ENCODE measurements at regions not wholly inside any gene's neighbourhood (a gene's known extent, or its start where the extent isn't known, plus 50 kb on each side); places are given as distances from the start of the nearest gene placed in this dataset.

GRCh38 chr3:69458803-69459365 is 73.0 kb upstream of the FRMD4B start:
- Histone ChIP-seq H4K20me1 (replicated peaks; ENCODE audit: control insufficient read depth, extremely low read depth, insufficient read depth, low read length) (no peaks in the 10 kb centered on the region), H3K27me3 (ENCODE audit: control insufficient read depth in 2 of 2, insufficient read depth in 2 of 2, low read length in 2 of 2) (no peaks in the 10 kb centered on the region), H3K27ac (ENCODE audit: insufficient read depth, low read depth, low read length) (no peak overlapping the region), H3K9me3 (replicated peaks; ENCODE audit: control insufficient read depth, insufficient read depth, low read length) (no peaks in the 10 kb centered on the region), H2AFZ (ENCODE audit: low read depth, low read length) (no peak overlapping the region), H3K4me1 (ENCODE audit: control insufficient read depth, extremely low read depth, insufficient read depth, low read length) (peaks cover 29% of the 10 kb centered on the region), H3K36me3 (ENCODE audit: control insufficient read depth in 2 of 2, extremely low read depth in 1 of 2, insufficient read depth in 2 of 2, low read length in 2 of 2) (no peaks in the 10 kb centered on the region), H3K4me2 (ENCODE audit: insufficient read depth, low read length) (peak overlapping the region; percentile 11), H3K79me2 (ENCODE audit: control insufficient read depth, insufficient read depth, low read length) (no peaks in the 10 kb centered on the region), H3K9me1 (replicated peaks; ENCODE audit: control insufficient read depth, extremely low read depth, insufficient read depth, low read length) (no peaks in the 10 kb centered on the region), H3K9ac (replicated peaks; ENCODE audit: extremely low read depth, insufficient read depth, low read length) (no peak overlapping the region), H3K4me3 (replicated peaks in 1 of 3; ENCODE audit: insufficient read depth in 1 of 3, low read depth in 1 of 3, low read length in 3 of 3) (no peak overlapping the region)
- FAIRE-seq (peak; percentile 96), DNase-seq (ENCODE audit: low read depth, low spot score) (peak; percentile 71)
- no peak for TF ChIP-seq POLR2A (IDR thresholded peaks at IDR 0.05; ENCODE audit: low read depth, low read length)
- peak; percentile 35 for TF ChIP-seq POLR2AphosphoS5 (IDR thresholded peaks at IDR 0.05; ENCODE audit: insufficient read depth, low read depth, low read length)
- peak; percentile 43 for TF ChIP-seq GATA2 (IDR thresholded peaks at IDR 0.05; ENCODE audit: insufficient read depth, insufficient read length, low read depth, low read length)
- peak; percentile 90 for TF ChIP-seq FOS (IDR thresholded peaks at IDR 0.05; ENCODE audit: borderline replicate concordance, insufficient read depth, low read length)
- ChIA-PET CTCF (interaction anchor here (0.7 to 1.6 kb wide), 4 partner anchors 10 to 213 kb away, joined by 3 to 4 read pairs (median 3); no protein-coding TSS in a partner anchor), POLR2A (no interaction called here)
- intact Hi-C loops (cut with micrococcal nuclease) = loop anchor here (10.0 kb wide), 2 partner anchors 336 to 486 kb away; no protein-coding TSS in a partner anchor
- BruUV-seq (replicated peaks) = no TSS peak
- dilution Hi-C loops (cut with MboI; ENCODE audit: extremely low pct_ligation_motif_present, low sequenced_read_pairs) = no loop called here

GRCh38 chr3:69456631-69457030 is 70.7 kb upstream of the FRMD4B start:
- Histone ChIP-seq H3K4me1 (ENCODE audit: control insufficient read depth, extremely low read depth, insufficient read depth, low read length) (peaks cover 14% of the 10 kb centered on the region), H3K36me3 (ENCODE audit: control insufficient read depth in 2 of 2, extremely low read depth in 1 of 2, insufficient read depth in 2 of 2, low read length in 2 of 2) (no peaks in the 10 kb centered on the region), H4K20me1 (replicated peaks; ENCODE audit: control insufficient read depth, extremely low read depth, insufficient read depth, low read length) (no peaks in the 10 kb centered on the region), H2AFZ (ENCODE audit: low read depth, low read length) (no peak overlapping the region), H3K27ac (ENCODE audit: insufficient read depth, low read depth, low read length) (no peak overlapping the region), H3K9me1 (replicated peaks; ENCODE audit: control insufficient read depth, extremely low read depth, insufficient read depth, low read length) (no peaks in the 10 kb centered on the region), H3K4me3 (replicated peaks in 1 of 3; ENCODE audit: insufficient read depth in 1 of 3, low read depth in 1 of 3, low read length in 3 of 3) (no peak overlapping the region), H3K79me2 (ENCODE audit: control insufficient read depth, insufficient read depth, low read length) (no peaks in the 10 kb centered on the region), H3K27me3 (ENCODE audit: control insufficient read depth in 2 of 2, insufficient read depth in 2 of 2, low read length in 2 of 2) (no peaks in the 10 kb centered on the region), H3K9me3 (replicated peaks; ENCODE audit: control insufficient read depth, insufficient read depth, low read length) (no peaks in the 10 kb centered on the region), H3K9ac (replicated peaks; ENCODE audit: extremely low read depth, insufficient read depth, low read length) (no peak overlapping the region), H3K4me2 (ENCODE audit: insufficient read depth, low read length) (no peak overlapping the region)
- ChIA-PET POLR2A (no interaction called here), CTCF (interaction anchor here (0.9 to 2.1 kb wide), 2 partner anchors 15 to 17 kb away, joined by 3 to 6 read pairs; no protein-coding TSS in a partner anchor)
- no peak for DNase-seq (ENCODE audit: low read depth, low spot score)
- dilution Hi-C loops (cut with MboI; ENCODE audit: extremely low pct_ligation_motif_present, low sequenced_read_pairs) = no loop called here
- intact Hi-C loops (cut with micrococcal nuclease) = loop anchor here (10.0 kb wide), 2 partner anchors 338 to 488 kb away; no protein-coding TSS in a partner anchor
- BruUV-seq (replicated peaks) = no TSS peak
- no peak for FAIRE-seq
- TF ChIP-seq POLR2A (IDR thresholded peaks at IDR 0.05; ENCODE audit: low read depth, low read length) = no peak
- TF ChIP-seq MYC (IDR thresholded peaks at IDR 0.05; ENCODE audit: low read depth, low read length) = no peak
- no peak for TF ChIP-seq FOS (IDR thresholded peaks at IDR 0.05; ENCODE audit: borderline replicate concordance, insufficient read depth, low read length)
- no peak for TF ChIP-seq EZH2 (IDR thresholded peaks at IDR 0.05; ENCODE audit: borderline replicate concordance, low read depth, low read length, severe bottlenecking)
- TF ChIP-seq CTCF (IDR thresholded peaks at IDR 0.05; ENCODE audit: extremely low read depth in 1 of 2, insufficient read depth in 1 of 2, low read depth in 1 of 2, low read length in 2 of 2) = no peak
- TF ChIP-seq MAX (IDR thresholded peaks at IDR 0.05; ENCODE audit: insufficient read depth, insufficient read length) = no peak
- TF ChIP-seq JUN (IDR thresholded peaks at IDR 0.05; ENCODE audit: borderline replicate concordance, insufficient read depth, insufficient read length, low read depth) = no peak
- no peak for TF ChIP-seq POLR2AphosphoS5 (IDR thresholded peaks at IDR 0.05; ENCODE audit: insufficient read depth, low read depth, low read length)
- TF ChIP-seq GATA2 (IDR thresholded peaks at IDR 0.05; ENCODE audit: insufficient read depth, insufficient read length, low read depth, low read length) = no peak

Data from endothelial cell of umbilical vein (primary cell).